Esophagus muscularis mucosa (tissue), 4 donors: ENCODE measurements at regions not wholly inside any gene's neighbourhood (a gene's known extent, or its start where the extent isn't known, plus 50 kb on each side); places are given as distances from the start of the nearest gene placed in this dataset.
"Not testable (repeated sequence)": the region's sequence is repeated elsewhere in the genome, so short reads cannot be mapped to it uniquely, and the experiment has no call there.

Experiments used
- DNase-seq: peaks from one replicate; pipeline ENCODE4 v3.0.0-alpha.2; 2017; ENCODE audit errors: extremely low spot score
- H3K27ac ChIP-seq, 4 donors: fragments of 200-600 bp; sonication (generic); replicated peaks in 1 of 4; 1 replicate in 3 of 4; 2 replicates in 1 of 4; pipeline ENCODE4 v1.5.1; 2016 to 2019; ENCODE audit warnings: mild to moderate bottlenecking in 1 of 4
- H3K27me3 ChIP-seq, 4 donors: fragments of 200-600 bp; sonication (generic); one replicate each; pipeline versions ENCODE4 v1.5.1 to v1.6.0; 2016 to 2019
- H3K36me3 ChIP-seq, 4 donors: fragments of 200-600 bp; sonication (generic); one replicate each; pipeline ENCODE4 v1.5.1; 2016 to 2019
- H3K4me1 ChIP-seq, 4 donors: fragments of 200-600 bp; sonication (generic); one replicate each; pipeline ENCODE4 v1.5.1; 2016 to 2019
- H3K4me3 ChIP-seq, 4 donors: fragments of 200-600 bp; sonication (generic); 1 replicate in 2 of 4; 2 replicates in 2 of 4; pipeline ENCODE4 v1.5.1; 2016 to 2019; ENCODE audit warnings: mild to moderate bottlenecking in 4 of 4, moderate library complexity in 1 of 4
- H3K9me3 ChIP-seq, 4 donors: fragments of 200-600 bp; sonication (generic); 1 replicate in 3 of 4; 2 replicates in 1 of 4; pipeline ENCODE4 v1.5.1; 2016 to 2019
- CTCF ChIP-seq, 3 experiments: fragments of 200-600 bp in 2 of 3; fragments of 450-650 bp in 1 of 3; sonication (generic) in 2 of 3; IDR thresholded peaks; one replicate each; pipeline ENCODE4 v1.5.1; 2017 to 2019; ENCODE audit warnings: antibody characterized with exemption in 3 of 3, mild to moderate bottlenecking in 2 of 3, moderate library complexity in 1 of 3
- EP300 ChIP-seq: sonication (generic); formaldehyde crosslinking; IDR thresholded peaks from one replicate; pipeline ENCODE4 v1.6.1; 2017; ENCODE audit warnings: antibody characterized with exemption
- POLR2A ChIP-seq: fragments of 450-650 bp; IDR thresholded peaks from one replicate; pipeline ENCODE4 v1.6.1; 2017; ENCODE audit warnings: antibody characterized with exemption, moderate library complexity, mild to moderate bottlenecking, low read depth
- POLR2AphosphoS5 ChIP-seq, 2 donors: sonication (generic); formaldehyde crosslinking; IDR thresholded peaks; one replicate each; pipeline ENCODE4 v1.6.1; 2017; ENCODE audit warnings: antibody characterized with exemption in 2 of 2
- WGBS: methylation state at CpG from one replicate; pipeline ENCODE4 v1.1.5; 2018; 5-methylcytosine and 5-hydroxymethylcytosine counted together
- intact Hi-C: fragments of 100-400 bp; cut with DNase I; formaldehyde crosslinking; loops from one replicate; pipeline ENCODE4 v1.15.1; 2023

DNA sequence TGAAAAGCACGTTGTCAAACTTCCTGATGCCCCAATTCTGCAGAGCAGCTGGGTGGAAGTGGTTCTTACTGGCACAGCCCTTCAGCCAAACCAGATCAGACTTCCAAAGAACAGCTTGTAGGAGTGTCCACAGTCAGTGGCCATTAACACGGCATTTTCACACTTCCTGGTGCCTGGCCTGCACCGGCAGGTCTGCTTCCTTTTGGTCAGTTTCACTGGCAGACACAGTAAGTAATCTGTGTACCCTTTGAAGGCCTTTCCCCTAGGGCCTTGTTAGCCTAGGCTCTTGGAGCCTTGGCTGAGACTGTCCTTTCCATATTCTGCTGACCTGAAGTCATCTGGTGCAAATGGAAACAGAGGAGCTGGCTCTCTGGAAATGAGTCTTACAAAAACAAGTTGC is 297.5 kb upstream of the TNC start:
- Histone ChIP-seq H3K36me3 (no peaks in the 10 kb centered on the region), H3K27ac (no peak overlapping the region), H3K4me3 (no peak overlapping the region), H3K27me3 (no peaks in the 10 kb centered on the region), H3K4me1 (peaks cover 0 to 6% (median 0%) of the 10 kb centered on the region in 4 donors), H3K9me3 (peaks cover 0 to 3% (median 1%) of the 10 kb centered on the region in 4 donors)
- intact Hi-C loops: no loop called here
- DNase-seq: no peak
- WGBS: 82% methylated on average over 3 of the region's 3 CpGs
- TF ChIP-seq POLR2A (no peak), POLR2AphosphoS5 (IDR thresholded peaks at IDR 0.05) (no peak), CTCF (IDR thresholded peaks at IDR 0.05) (no peak), EP300 (no peak)

DNA sequence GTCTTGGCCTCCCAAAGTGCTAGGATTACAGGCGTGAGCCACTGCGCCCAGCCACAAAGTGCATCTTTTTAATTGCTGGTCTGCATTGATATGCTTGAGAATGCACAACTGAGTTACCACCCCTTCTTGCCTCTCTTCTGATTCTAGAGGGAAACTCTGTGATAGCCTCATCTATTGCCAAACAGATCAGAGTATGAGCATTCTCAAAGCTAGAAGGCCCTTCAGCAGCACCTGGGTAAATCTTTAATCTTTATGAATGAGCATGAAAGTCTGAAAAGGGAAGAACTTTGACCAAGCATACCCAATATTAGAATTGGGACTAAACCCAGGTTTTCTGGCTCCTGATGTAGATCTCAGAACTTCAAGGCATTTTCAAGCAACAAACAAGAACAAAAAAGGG is 298.3 kb upstream of the TNC start:
- Histone ChIP-seq H3K4me1 (peaks cover 0 to 6% (median 0%) of the 10 kb centered on the region in 4 donors), H3K9me3 (peaks cover 0 to 10% (median 3%) of the 10 kb centered on the region in 4 donors), H3K36me3 (no peaks in the 10 kb centered on the region), H3K27ac (no peak overlapping the region), H3K27me3 (no peaks in the 10 kb centered on the region), H3K4me3 (no peak overlapping the region)
- intact Hi-C loops: no loop called here
- no peak for TF ChIP-seq POLR2AphosphoS5 (IDR thresholded peaks at IDR 0.05)
- TF ChIP-seq POLR2A: no peak
- no peak for TF ChIP-seq EP300
- TF ChIP-seq CTCF (IDR thresholded peaks at IDR 0.05): no peak
- no peak for DNase-seq
- 100% methylated on average over 2 of the region's 2 CpGs for WGBS

GRCh38 chr9:115418181-115418580 is 300.2 kb upstream of the TNC start:
- H3K4me1 ChIP-seq, intact Hi-C loops, H3K27me3 ChIP-seq, H3K4me3 ChIP-seq, H3K36me3 ChIP-seq, DNase-seq, H3K27ac ChIP-seq: not testable (repeated sequence)
- H3K9me3 ChIP-seq: peaks cover 0 to 19% (median 3%) of the 10 kb centered on the region in 4 donors
- WGBS: 44% methylated on average over 1 of the region's 1 CpG

DNA sequence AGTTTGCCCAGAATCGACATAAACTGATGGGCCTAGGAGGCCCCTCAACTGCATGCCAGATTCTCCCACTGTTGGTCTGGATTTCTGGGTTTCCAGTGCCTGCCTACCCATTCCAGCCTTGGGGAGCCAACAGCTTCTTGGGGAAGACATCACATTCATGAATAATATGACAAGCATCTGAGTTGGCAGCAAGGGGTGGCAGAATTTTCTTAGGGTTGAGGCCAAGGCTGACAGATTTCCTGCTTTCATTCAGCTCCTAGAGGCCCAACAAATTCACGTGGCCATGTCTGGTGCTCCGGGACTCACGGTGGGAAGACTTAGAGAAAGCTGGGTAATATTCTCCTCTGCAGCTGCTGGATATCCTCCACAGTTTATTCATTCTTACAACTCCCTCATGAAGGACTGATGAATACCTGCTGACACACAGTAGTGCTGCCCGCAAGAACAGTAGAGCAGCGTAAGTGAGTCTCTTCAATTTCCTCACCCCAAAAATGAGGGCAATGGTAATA is 305.0 kb upstream of the TNC start:
- no peak for DNase-seq
- no peaks in the 10 kb centered on the region for H3K36me3 ChIP-seq
- intact Hi-C loops: no loop called here
- peaks cover 0 to 19% (median 3%) of the 10 kb centered on the region in 4 donors for H3K9me3 ChIP-seq
- H3K4me1 ChIP-seq: no peaks in the 10 kb centered on the region
- H3K27me3 ChIP-seq: no peaks in the 10 kb centered on the region
- H3K27ac ChIP-seq: no peak overlapping the region
- TF ChIP-seq POLR2AphosphoS5 (IDR thresholded peaks at IDR 0.05): no peak
- no peak for TF ChIP-seq EP300
- TF ChIP-seq CTCF (IDR thresholded peaks at IDR 0.05): no peak
- TF ChIP-seq POLR2A: no peak
- WGBS: 88% methylated on average over 6 of the region's 6 CpGs
- no peak overlapping the region for H3K4me3 ChIP-seq

DNA sequence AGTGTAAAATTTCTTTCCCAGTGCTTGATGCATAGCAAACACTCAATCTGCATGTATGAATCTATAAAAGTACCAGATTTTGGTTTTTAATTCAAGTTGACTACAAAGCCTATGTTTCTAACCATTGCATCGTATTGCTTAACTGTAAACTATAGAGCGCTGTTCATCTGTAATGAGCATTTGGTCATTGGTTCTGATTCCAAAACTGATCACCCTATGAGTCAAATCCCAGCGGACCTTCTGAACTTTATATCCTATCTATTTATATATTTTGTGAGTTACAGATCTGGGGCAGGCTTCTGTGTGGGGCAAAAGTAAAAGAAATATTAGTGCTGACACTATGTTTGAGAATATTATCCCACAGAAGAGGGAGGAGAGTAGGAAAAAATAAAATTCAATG is 305.7 kb upstream of the TNC start:
- no peaks in the 10 kb centered on the region for H3K4me1 ChIP-seq
- no peaks in the 10 kb centered on the region for H3K36me3 ChIP-seq
- intact Hi-C loops: no loop called here
- no peak overlapping the region for H3K27ac ChIP-seq
- H3K4me3 ChIP-seq: no peak overlapping the region
- DNase-seq: no peak
- no peaks in the 10 kb centered on the region for H3K27me3 ChIP-seq
- H3K9me3 ChIP-seq: peaks cover 0 to 19% (median 3%) of the 10 kb centered on the region in 4 donors
- no peak for TF ChIP-seq POLR2AphosphoS5 (IDR thresholded peaks at IDR 0.05)
- 74% methylated on average over 3 of the region's 3 CpGs for WGBS

DNA sequence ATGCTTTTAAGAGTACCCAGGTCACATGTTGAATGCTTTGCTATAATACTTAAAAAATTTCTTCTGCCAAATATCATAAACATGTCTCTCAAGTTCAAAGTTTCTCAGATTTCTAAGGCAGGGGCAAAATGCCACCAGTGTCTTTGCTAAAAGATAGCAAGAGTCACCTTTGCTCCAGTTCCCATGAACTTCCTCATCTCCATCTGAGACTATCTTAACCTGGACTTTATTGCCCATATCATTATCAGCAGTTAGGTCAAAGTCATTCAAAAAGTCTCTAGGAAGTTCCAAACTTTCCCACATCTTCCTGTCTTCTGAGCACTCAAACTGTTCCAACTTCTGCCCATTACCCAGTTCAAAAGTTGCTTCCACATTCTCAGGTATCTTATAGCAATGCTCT is 307.6 kb upstream of the TNC start:
- Histone ChIP-seq H3K4me1 (no peaks in the 10 kb centered on the region), H3K36me3 (no peaks in the 10 kb centered on the region), H3K4me3 (no peak overlapping the region), H3K27ac (no peak overlapping the region), H3K9me3 (peaks cover 0 to 14% (median 1%) of the 10 kb centered on the region in 4 donors), H3K27me3 (no peaks in the 10 kb centered on the region)
- intact Hi-C loops: no loop called here
- no peak for DNase-seq
- TF ChIP-seq EP300 (no peak), CTCF (IDR thresholded peaks at IDR 0.05) (no peak), POLR2A (no peak), POLR2AphosphoS5 (IDR thresholded peaks at IDR 0.05) (no peak)
